Embryonic facial prominence (tissue), 1 donor: ENCODE measurements at regions not wholly inside any gene's neighbourhood (a gene's known extent, or its start where the extent isn't known, plus 50 kb on each side); places are given as distances from the start of the nearest gene placed in this dataset.

ENCODE experiments used
- DNase-seq: peaks from one replicate; pipeline ENCODE4 v3.0.0-alpha.2; 2016; ENCODE audit errors: extremely low spot score

DNA sequence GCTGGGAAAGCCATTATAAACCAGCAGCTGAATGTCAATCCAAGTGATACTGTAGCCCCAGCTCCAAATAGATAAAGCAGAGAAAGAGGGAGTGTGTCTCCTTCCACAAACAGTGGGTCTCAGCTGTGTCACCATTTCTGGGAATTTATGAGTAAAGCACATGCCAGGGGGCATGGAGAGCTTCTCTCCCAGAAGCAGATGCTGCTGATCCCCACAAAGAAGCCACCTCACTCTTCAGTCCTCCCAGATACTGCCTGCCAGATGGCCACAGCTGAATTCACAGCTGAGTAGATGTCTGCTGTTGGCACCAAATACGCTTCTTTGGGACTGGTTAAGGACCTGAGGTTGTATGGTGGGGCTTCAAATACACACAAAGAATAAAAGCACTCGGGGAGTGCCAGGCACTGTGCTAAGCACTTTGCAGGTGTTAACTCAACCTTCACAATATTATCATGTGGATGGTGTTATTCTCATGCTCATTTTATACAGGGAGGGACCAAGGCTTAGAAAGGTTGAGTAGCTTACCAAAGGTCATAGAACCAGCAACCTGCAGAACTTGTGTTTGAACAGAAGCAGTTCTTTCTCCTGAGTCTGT lies 298.3 kb downstream of the CDH11 start:
- DNase-seq: no peak

DNA sequence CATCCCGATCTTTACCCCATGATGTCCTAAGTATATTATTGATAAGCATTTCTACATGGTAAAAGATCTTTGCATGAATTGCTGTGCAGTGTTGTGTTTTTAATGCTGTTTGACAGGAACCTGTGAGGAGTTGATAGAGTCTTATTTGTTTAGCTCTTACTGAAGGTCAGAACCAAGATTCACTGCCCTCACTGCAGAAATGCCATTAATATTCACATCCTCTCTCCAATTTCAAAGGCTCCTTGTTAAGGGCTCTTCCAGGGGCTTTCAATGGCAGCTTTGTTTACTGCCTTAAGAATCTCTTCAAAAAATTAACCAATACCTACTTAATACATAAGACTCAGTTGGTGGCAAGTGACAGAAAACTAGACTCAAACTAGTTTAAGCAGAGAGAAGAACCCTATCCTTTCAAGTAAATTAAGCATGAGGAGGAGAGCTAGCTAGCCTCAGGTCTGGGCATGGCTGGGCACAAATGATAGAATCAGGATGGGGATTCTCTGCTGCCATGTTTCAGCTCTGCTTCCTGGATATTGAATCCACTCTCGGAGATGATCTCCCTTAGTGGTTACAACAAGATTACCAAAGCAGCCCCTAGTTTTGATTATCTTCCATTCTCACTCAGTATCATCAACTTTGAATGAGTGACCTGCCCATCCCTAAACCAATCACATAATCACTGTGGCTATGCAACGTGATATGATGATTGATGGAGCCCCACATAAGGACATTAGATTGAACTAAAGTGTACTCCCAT lies 311.8 kb downstream of the CDH11 start:
- no peak for DNase-seq

- no peak for DNase-seq
These were observed 313.4 kb downstream of the CDH11 start for GRCh38 chr16:64808474-64808873.

DNA sequence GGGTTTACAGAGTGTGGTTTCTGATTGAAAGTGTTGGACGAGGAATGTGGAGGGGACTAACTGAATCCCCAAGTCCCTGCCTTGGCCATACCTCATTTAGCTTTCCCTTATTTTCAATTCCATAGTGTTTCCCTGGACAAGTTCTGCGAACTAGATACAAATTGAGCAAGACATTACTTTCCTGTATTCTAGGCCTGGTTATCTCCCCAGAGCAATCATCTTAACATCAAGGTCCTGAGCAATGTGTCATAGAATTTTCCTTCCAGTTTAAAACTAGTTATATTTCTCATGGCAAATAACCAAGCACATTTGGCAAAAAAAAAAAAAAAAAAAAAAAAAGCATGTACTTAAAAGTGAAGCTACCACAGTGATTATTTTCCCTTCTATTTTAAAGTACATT lies 330.1 kb downstream of the CDH11 start:
- DNase-seq: no peak

DNA sequence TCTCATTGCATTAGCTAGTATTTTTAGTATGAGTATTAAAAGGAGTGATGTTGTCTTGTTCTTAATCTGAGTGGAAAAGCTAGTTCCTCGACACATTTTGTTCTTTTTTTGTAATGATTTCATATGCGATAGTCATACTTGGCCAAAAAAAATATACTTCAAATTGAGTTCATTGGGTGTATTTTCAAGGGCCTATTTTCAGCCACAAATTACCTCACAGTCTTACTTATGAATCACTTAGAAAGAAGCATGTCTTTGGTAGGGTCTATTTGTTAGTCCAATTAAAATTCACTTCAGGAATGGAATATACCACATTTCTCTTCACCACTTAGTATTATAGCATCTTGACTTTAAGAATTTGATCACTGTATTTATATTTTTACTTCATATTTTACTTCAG lies 337.2 kb downstream of the CDH11 start:
- DNase-seq: no peak

DNA sequence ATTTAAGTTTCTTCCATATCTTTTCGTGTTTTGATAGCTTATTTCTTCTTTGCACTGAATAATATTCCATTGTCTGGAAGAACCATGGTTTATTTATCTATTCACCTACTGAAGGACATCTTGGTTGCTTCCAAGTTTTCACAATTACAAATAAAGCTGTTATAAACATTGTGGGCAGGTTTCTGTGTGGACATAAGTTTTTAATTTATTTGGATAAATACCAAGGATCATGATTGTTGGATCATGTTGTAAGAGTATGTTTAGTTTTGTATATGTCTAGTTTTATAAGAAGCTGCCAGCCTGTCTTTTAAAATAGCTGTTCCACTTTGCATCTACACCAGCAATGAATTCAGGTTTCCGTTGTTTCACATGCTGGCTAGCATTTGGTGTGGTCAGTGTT lies 339.4 kb downstream of the CDH11 start:
- DNase-seq: no peak

DNA sequence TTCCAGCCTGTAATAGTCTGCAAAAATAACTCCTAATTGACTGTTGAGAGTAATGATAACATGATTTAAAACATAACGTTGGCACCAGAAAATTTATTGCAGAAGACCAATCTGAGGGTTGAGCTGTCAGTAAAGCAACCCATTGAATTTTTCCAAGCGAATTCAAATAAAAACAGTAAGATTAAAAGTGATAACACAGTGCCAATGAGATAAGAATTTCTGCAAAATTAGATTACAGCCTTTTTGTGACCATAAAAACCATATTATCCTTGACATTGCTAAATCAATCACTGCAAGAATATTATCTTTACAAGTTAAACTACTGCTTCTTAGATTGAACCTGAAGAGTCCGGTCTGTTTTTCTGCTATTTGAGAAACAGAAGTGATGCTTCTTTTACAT lies 341.4 kb downstream of the CDH11 start:
- DNase-seq: no peak

GRCh38 chr16:64778777-64779176 lies 343.1 kb downstream of the CDH11 start:
- DNase-seq: no peak

GRCh38 chr16:64773638-64774037 lies 348.2 kb downstream of the CDH11 start:
- no peak for DNase-seq

- DNase-seq: no peak
These were observed 348.7 kb downstream of the CDH11 start for GRCh38 chr16:64773184-64773583.

GRCh38 chr16:64771273-64771672 lies 350.6 kb downstream of the CDH11 start:
- no peak for DNase-seq

DNA sequence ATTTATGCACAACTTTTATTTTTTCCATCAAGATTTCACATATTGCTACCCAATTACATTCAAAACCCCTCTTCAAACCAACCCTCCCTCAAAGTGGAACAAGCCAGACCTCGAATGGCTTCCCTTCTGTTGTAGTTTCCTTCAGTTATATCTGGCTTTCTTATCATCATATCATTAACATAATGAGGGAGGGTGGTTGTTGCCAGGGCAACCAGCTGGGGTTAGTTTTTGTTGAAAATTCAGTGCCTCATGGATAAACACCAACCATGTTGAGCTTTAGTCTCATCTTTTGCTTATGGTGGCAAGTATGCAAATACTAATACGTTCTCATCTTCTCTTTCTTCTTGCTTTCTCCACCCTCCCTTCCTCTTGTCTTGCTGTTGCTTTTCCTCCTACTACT lies 359.7 kb downstream of the CDH11 start:
- DNase-seq: no peak

DNA sequence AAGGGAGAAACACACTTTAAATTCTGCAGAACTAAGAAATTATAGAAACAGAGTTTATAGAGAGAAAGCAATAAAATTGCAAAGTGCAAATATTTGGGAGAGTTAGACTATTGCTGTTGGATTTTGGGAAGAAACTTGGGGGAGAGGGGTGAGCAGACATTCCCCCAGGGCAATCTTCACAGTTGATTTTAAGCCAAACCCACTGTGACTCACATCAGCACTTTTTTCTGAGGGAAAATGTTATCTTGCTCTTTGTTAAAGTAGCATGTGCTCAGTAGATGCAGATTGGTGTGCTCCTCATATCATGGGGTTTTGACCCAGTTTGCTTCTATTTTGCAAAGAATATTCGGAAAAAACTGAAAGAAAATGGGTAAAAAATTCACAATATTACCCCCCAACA lies 367.6 kb downstream of the CDH11 start:
- no peak for DNase-seq

- no peak for DNase-seq
These were observed 370.0 kb downstream of the CDH11 start for GRCh38 chr16:64751906-64752305.

- DNase-seq: no peak
These were observed 372.5 kb downstream of the CDH11 start for GRCh38 chr16:64749346-64749745.

GRCh38 chr16:64745258-64745930 lies 376.5 kb downstream of the CDH11 start:
- no peak for DNase-seq

- no peak for DNase-seq
These were observed 379.2 kb downstream of the CDH11 start for GRCh38 chr16:64742455-64743223.

GRCh38 chr16:64740261-64740660 lies 381.6 kb downstream of the CDH11 start:
- DNase-seq: no peak

- DNase-seq: no peak
These were observed 383.4 kb downstream of the CDH11 start for GRCh38 chr16:64738321-64738960.

- DNase-seq: no peak
These were observed 385.0 kb downstream of the CDH11 start for GRCh38 chr16:64736857-64737256.

GRCh38 chr16:64731891-64732290 lies 390.0 kb downstream of the CDH11 start:
- DNase-seq: no peak

DNA sequence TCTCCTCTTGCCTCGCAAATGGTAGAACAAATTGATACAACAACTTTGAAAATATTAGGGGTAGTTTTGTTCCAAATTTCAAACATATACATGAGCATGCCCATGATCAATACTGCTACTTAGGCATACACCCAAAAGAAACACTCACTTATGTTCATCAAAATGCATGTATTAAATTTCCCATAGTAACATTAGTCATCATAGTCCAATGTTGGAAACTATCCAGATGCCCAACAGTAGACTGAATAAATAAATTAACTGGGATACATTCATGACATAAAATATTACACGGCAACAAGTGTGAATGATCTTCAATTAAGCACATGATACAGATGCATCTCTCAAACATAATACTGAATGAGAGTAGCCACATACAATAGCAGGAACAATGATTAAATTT lies 391.6 kb downstream of the CDH11 start:
- no peak for DNase-seq
